ENCODE measurements at regions not wholly inside any gene's neighbourhood (a gene's known extent, or its start where the extent isn't known, plus 50 kb on each side); places are given as distances from the start of the nearest gene placed in this dataset.

GRCh38 chr6:122297010-122297409 lies 102.4 kb upstream of the HSF2 start:
- H3K4me3 Mint-ChIP-seq: no peak overlapping the region
- Histone ChIP-seq H3K4me2 (no peak overlapping the region), H3K27ac (no peak overlapping the region), H3K36me3 (no peaks in the 10 kb centered on the region), H3K4me1 (no peaks in the 10 kb centered on the region), H3K9ac (no peak overlapping the region), H2AFZ (replicated peaks) (no peak overlapping the region), H3K4me3 (no peak overlapping the region), H4K20me1 (ENCODE audit: low read depth) (no peaks in the 10 kb centered on the region), H3K79me2 (ENCODE audit: low read depth) (no peaks in the 10 kb centered on the region), H3F3A (ENCODE audit: low read depth) (no peaks in the 10 kb centered on the region), H3K9me3 (ENCODE audit: low read depth) (no peaks in the 10 kb centered on the region), H3K27me3 (no peaks in the 10 kb centered on the region)
- DNase-seq (ENCODE audit: low spot score): no peak
- no peaks in the 10 kb centered on the region for H3K9me3 Mint-ChIP-seq
- no peaks in the 10 kb centered on the region for H3K4me1 Mint-ChIP-seq
- H3K27ac Mint-ChIP-seq: no peak overlapping the region
- no peak for TF ChIP-seq EZH2phosphoT487 (IDR thresholded peaks at IDR 0.05)
- no peak for TF ChIP-seq EZH2 (IDR thresholded peaks at IDR 0.05)
- TF ChIP-seq CTCF (IDR thresholded peaks at IDR 0.05): no peak
- no peaks in the 10 kb centered on the region for H3K36me3 Mint-ChIP-seq
- no peaks in the 10 kb centered on the region for H3K27me3 Mint-ChIP-seq (ENCODE audit: insufficient read depth, low read depth)

GRCh38 chr6:122302067-122302466 lies 97.4 kb upstream of the HSF2 start:
- no peaks in the 10 kb centered on the region for H3K27me3 Mint-ChIP-seq (ENCODE audit: insufficient read depth, low read depth)

GRCh38 chr6:122307577-122307976 lies 91.9 kb upstream of the HSF2 start:
- TF ChIP-seq EZH2phosphoT487 (IDR thresholded peaks at IDR 0.05) (no peak), EZH2 (IDR thresholded peaks at IDR 0.05) (no peak), CTCF (IDR thresholded peaks at IDR 0.05) (no peak)
- no peak overlapping the region for H3K27ac Mint-ChIP-seq
- no peaks in the 10 kb centered on the region for H3K4me1 ChIP-seq

More at GRCh38 chr6:122302067-122302466, 97.4 kb upstream of the HSF2 start:
- Mint-ChIP-seq H3K4me1 (no peaks in the 10 kb centered on the region), H3K4me3 (no peak overlapping the region), H3K36me3 (no peaks in the 10 kb centered on the region), H3K9me3 (peaks cover 3% of the 10 kb centered on the region), H3K27ac (no peak overlapping the region)
- no peaks in the 10 kb centered on the region for H3K9me3 ChIP-seq (ENCODE audit: low read depth)
- H3K4me1 ChIP-seq: no peaks in the 10 kb centered on the region
- TF ChIP-seq CTCF (IDR thresholded peaks at IDR 0.05): no peak
- no peak for TF ChIP-seq EZH2 (IDR thresholded peaks at IDR 0.05)
- TF ChIP-seq EZH2phosphoT487 (IDR thresholded peaks at IDR 0.05): no peak
- H3K79me2 ChIP-seq (ENCODE audit: low read depth): no peaks in the 10 kb centered on the region
- no peak overlapping the region for H3K4me3 ChIP-seq
- no peak overlapping the region for H3K27ac ChIP-seq
- no peaks in the 10 kb centered on the region for H3K36me3 ChIP-seq
- H3K27me3 ChIP-seq: no peaks in the 10 kb centered on the region
- H4K20me1 ChIP-seq (ENCODE audit: low read depth): no peaks in the 10 kb centered on the region
- H3K9ac ChIP-seq: no peak overlapping the region
- DNase-seq (ENCODE audit: low spot score): no peak
- no peak overlapping the region for H3K4me2 ChIP-seq
- H2AFZ ChIP-seq (replicated peaks): no peak overlapping the region
- no peaks in the 10 kb centered on the region for H3F3A ChIP-seq (ENCODE audit: low read depth)

More at GRCh38 chr6:122307577-122307976, 91.9 kb upstream of the HSF2 start:
- Histone ChIP-seq H3K36me3 (no peaks in the 10 kb centered on the region), H3F3A (ENCODE audit: low read depth) (no peaks in the 10 kb centered on the region), H3K9me3 (ENCODE audit: low read depth) (no peaks in the 10 kb centered on the region), H3K9ac (no peak overlapping the region), H3K79me2 (ENCODE audit: low read depth) (no peaks in the 10 kb centered on the region), H2AFZ (replicated peaks) (no peak overlapping the region), H4K20me1 (ENCODE audit: low read depth) (no peaks in the 10 kb centered on the region), H3K4me2 (no peak overlapping the region), H3K27ac (no peak overlapping the region), H3K27me3 (no peaks in the 10 kb centered on the region), H3K4me3 (no peak overlapping the region)
- Mint-ChIP-seq H3K27me3 (ENCODE audit: insufficient read depth, low read depth) (no peaks in the 10 kb centered on the region), H3K4me1 (no peaks in the 10 kb centered on the region), H3K9me3 (peaks cover 8% of the 10 kb centered on the region), H3K4me3 (no peak overlapping the region), H3K36me3 (no peaks in the 10 kb centered on the region)
- no peak for DNase-seq (ENCODE audit: low spot score)

Measured in neural progenitor cell (in vitro differentiated cells).